ENCODE measurements at regions not wholly inside any gene's neighbourhood (a gene's known extent, or its start where the extent isn't known, plus 50 kb on each side); places are given as distances from the start of the nearest gene placed in this dataset.

DNA sequence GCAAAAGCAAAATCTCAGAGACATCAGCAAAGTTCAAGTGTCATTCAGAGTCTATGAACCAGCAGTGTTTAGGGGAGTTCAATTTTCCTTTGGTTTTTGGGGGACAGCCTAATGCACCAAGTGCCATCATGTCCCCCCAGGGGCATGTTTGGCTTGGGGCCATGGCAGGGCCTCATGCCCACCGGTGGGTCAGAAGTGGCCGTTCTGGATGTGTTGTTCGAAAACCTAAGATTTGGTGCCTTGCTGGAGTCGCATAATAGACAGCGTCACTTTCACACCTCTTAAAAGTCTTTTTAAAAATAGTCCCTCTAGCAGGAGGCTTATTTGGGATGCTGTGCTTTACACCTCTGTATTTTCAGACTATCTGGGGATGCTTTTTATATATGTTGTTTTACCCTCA, 250.1 kb downstream of the ZNF536 start:
- no peak for ATAC-seq
- Histone ChIP-seq H3K4me3 (ENCODE audit: low read depth in 2 of 2, low read length in 2 of 2) (no peak overlapping the region), H3K4me1 (ENCODE audit: control insufficient read depth, insufficient read depth, low read length) (no peaks in the 10 kb centered on the region), H3K36me3 (ENCODE audit: control insufficient read depth, insufficient read depth, low read length) (no peaks in the 10 kb centered on the region), H3K9me3 (ENCODE audit: control insufficient read depth, insufficient read depth, low read depth, low read length) (no peaks in the 10 kb centered on the region), H3K27ac (ENCODE audit: low read length) (no peak overlapping the region), H3K27me3 (ENCODE audit: control insufficient read depth, insufficient read depth, low read length) (peaks cover 8% of the 10 kb centered on the region; the same call in 1 of the 2 replicates)
- ChIA-PET CTCF (interaction anchor here (0.6 kb wide), 1 partner anchor 1040 kb away, joined by 4 read pairs; no protein-coding TSS in a partner anchor), POLR2A (interaction anchor here (0.7 kb wide), 1 partner anchor 854 kb away, joined by 3 read pairs; no protein-coding TSS in a partner anchor)
- in situ Hi-C loops (cut with HindIII; ENCODE audit: low pct_unique_long_range_greater_than_20kb, low sequenced_read_pairs) (no loop called here), intact Hi-C loops (cut with micrococcal nuclease; ENCODE audit: unreplicated experiment) (no loop called here)
- no peak for DNase-seq (ENCODE audit: low read depth, low spot score)
- BruUV-seq (replicated peaks): no TSS peak
- no peak for TF ChIP-seq SIN3A (IDR thresholded peaks at IDR 0.05; ENCODE audit: borderline replicate concordance, insufficient read depth, low read depth, low read length)
- no peak for TF ChIP-seq POLR2AphosphoS5 (IDR thresholded peaks at IDR 0.05; ENCODE audit: low read depth, low read length)
- TF ChIP-seq TCF7L2 (IDR thresholded peaks at IDR 0.05; ENCODE audit: low read depth, low read length): no peak
- TF ChIP-seq, protein P1, sequence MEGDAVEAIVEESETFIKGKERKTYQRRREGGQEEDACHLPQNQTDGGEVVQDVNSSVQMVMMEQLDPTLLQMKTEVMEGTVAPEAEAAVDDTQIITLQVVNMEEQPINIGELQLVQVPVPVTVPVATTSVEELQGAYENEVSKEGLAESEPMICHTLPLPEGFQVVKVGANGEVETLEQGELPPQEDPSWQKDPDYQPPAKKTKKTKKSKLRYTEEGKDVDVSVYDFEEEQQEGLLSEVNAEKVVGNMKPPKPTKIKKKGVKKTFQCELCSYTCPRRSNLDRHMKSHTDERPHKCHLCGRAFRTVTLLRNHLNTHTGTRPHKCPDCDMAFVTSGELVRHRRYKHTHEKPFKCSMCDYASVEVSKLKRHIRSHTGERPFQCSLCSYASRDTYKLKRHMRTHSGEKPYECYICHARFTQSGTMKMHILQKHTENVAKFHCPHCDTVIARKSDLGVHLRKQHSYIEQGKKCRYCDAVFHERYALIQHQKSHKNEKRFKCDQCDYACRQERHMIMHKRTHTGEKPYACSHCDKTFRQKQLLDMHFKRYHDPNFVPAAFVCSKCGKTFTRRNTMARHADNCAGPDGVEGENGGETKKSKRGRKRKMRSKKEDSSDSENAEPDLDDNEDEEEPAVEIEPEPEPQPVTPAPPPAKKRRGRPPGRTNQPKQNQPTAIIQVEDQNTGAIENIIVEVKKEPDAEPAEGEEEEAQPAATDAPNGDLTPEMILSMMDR (IDR thresholded peaks at IDR 0.05): no peak
- TF ChIP-seq REST (IDR thresholded peaks at IDR 0.05; ENCODE audit: insufficient read depth in 1 of 2, low read depth in 2 of 2, low read length in 1 of 2): no peak

DNA sequence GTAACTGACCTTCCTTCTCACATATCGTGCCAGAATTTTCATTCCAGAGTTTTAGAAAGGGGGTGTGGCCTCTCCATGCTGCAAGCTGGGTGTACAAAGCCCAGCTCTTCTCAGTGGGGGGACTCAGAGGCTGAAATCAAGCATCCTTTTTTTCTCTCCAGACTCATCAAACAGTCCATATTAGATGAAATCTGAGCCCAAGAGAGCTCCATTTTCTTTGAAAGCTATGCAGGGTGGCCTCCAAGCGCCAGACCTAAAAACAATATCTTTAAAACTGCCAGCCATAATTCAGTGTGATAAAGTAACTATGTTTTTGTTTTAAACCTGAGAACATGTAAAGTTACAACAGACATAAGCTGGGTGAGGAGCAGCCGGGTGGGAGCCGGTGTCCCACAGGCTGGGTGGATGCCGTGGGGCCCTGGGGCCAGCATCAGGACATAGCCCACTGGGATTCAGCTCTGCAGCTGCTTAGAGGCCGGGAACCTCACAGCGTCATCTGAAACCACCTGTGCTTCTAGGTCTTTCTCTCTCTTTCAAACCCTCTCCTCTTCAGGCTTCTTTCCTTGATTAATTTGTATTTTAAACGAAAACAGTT, 249.2 kb downstream of the ZNF536 start:
- H3K9me3 ChIP-seq (ENCODE audit: control insufficient read depth, insufficient read depth, low read depth, low read length): no peaks in the 10 kb centered on the region
- no peak for TF ChIP-seq REST (IDR thresholded peaks at IDR 0.05; ENCODE audit: insufficient read depth in 1 of 2, low read depth in 2 of 2, low read length in 1 of 2)
- TF ChIP-seq, protein P1 (IDR thresholded peaks at IDR 0.05): no peak
- no peak for TF ChIP-seq POLR2AphosphoS5 (IDR thresholded peaks at IDR 0.05; ENCODE audit: low read depth, low read length)
- no peak for TF ChIP-seq SIN3A (IDR thresholded peaks at IDR 0.05; ENCODE audit: borderline replicate concordance, insufficient read depth, low read depth, low read length)
- TF ChIP-seq TCF7L2 (IDR thresholded peaks at IDR 0.05; ENCODE audit: low read depth, low read length): no peak
- H3K27ac ChIP-seq (ENCODE audit: low read length): no peak overlapping the region
- no peaks in the 10 kb centered on the region for H3K36me3 ChIP-seq (ENCODE audit: control insufficient read depth, insufficient read depth, low read length)
- H3K27me3 ChIP-seq (ENCODE audit: control insufficient read depth, insufficient read depth, low read length): peaks cover 8% of the 10 kb centered on the region; the same call in 1 of the 2 replicates
- POLR2A ChIA-PET: interaction anchor here (0.7 kb wide), 1 partner anchor 853 kb away, joined by 3 read pairs; no protein-coding TSS in a partner anchor
- in situ Hi-C loops (cut with HindIII; ENCODE audit: low pct_unique_long_range_greater_than_20kb, low sequenced_read_pairs) (no loop called here), intact Hi-C loops (cut with micrococcal nuclease; ENCODE audit: unreplicated experiment) (no loop called here)
- ATAC-seq (no peak), DNase-seq (ENCODE audit: low read depth, low spot score) (no peak)
- H3K4me1 ChIP-seq (ENCODE audit: control insufficient read depth, insufficient read depth, low read length): no peaks in the 10 kb centered on the region
- no TSS peak for BruUV-seq (replicated peaks)
- CTCF ChIA-PET: no interaction called here
- no peak overlapping the region for H3K4me3 ChIP-seq (ENCODE audit: low read depth in 2 of 2, low read length in 2 of 2)

Measured in Panc1 (cell line).